ENCODE measurements at regions not wholly inside any gene's neighbourhood (a gene's known extent, or its start where the extent isn't known, plus 50 kb on each side); places are given as distances from the start of the nearest gene placed in this dataset.

DNA sequence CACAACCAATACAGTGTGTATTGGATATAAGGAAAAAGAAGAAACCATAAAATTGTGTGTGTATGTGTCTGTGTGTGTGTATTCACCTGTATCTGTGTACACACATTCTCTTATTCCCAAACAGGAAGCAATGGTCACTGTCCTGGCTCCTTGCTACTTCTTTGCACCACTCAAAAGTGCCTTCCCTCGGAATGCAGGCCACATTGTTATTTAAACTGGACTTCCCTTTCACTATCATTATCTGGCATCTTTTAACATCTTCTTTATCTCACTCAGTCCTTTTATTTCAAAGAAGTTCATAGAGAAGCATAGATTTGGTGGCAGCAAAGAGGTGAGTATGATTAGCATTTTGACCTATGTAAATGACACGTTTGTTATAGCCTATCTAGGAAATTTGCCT lies 803.7 kb downstream of the NCAM2 start:
- in situ Hi-C loops (cut with HindIII; ENCODE audit: low pct_ligation_motif_present, low sequenced_read_pairs) = no loop called here
- TF ChIP-seq, protein P1, sequence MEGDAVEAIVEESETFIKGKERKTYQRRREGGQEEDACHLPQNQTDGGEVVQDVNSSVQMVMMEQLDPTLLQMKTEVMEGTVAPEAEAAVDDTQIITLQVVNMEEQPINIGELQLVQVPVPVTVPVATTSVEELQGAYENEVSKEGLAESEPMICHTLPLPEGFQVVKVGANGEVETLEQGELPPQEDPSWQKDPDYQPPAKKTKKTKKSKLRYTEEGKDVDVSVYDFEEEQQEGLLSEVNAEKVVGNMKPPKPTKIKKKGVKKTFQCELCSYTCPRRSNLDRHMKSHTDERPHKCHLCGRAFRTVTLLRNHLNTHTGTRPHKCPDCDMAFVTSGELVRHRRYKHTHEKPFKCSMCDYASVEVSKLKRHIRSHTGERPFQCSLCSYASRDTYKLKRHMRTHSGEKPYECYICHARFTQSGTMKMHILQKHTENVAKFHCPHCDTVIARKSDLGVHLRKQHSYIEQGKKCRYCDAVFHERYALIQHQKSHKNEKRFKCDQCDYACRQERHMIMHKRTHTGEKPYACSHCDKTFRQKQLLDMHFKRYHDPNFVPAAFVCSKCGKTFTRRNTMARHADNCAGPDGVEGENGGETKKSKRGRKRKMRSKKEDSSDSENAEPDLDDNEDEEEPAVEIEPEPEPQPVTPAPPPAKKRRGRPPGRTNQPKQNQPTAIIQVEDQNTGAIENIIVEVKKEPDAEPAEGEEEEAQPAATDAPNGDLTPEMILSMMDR (IDR thresholded peaks at IDR 0.05; ENCODE audit: low read depth, low read length, missing control alignments) = no peak

DNA sequence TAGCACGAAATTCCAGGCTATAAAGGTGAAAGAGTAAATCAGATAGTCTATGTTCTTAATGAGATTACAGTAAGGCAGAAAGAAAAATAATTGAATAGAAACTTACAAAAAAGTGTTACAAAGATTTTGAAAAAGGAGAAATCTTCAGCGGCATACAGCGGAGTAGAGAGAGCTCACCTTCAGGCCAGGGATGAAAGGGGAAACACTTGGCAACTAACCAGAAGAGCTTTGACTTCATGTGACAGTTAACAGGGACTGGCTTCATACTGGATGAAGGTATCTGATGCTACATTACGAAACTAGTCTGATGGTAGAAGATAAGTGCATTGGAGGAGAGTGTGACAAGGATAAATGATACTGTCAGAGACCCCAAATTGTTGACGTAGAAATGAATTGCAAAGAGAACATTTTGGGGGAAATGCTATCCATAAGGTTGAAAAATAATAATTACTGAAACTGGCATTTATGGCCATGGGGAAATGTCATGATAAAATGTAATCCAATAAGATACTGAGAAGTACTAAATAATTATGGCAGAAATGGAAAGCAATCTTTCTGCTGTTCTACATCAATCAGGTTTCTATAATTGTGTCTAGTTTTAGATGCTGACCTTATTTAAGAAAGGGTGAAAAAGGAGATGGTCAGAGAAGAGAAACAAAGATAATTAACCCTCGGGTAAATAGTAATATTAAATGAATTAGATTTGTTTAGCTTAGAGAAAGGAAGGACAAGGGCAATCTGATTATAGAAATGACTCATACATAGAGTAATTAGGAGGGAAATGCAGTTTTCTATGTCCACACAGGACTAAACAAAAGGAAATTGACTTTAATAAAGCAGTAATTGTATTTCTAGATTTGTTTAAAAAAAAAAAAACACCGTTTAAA lies 808.7 kb downstream of the NCAM2 start:
- no peak overlapping the region for H3K27ac ChIP-seq
- TF ChIP-seq, protein P1 (IDR thresholded peaks at IDR 0.05; ENCODE audit: low read depth, low read length, missing control alignments) = no peak
- no peak for DNase-seq
- H3K36me3 ChIP-seq (replicated peaks) = no peaks in the 10 kb centered on the region
- in situ Hi-C loops (cut with HindIII; ENCODE audit: low pct_ligation_motif_present, low sequenced_read_pairs) = no loop called here
- no peak overlapping the region for H3K4me3 ChIP-seq (ENCODE audit: low read depth, low read length)
- no peaks in the 10 kb centered on the region for H3K27me3 ChIP-seq (replicated peaks)

More for the DNA sequence above, 803.7 kb downstream of the NCAM2 start:
- DNase-seq = no peak
- no peak overlapping the region for H3K27ac ChIP-seq
- H3K4me3 ChIP-seq (ENCODE audit: low read depth, low read length) = no peak overlapping the region
- no peaks in the 10 kb centered on the region for H3K36me3 ChIP-seq (replicated peaks)
- H3K27me3 ChIP-seq (replicated peaks) = no peaks in the 10 kb centered on the region

DNA sequence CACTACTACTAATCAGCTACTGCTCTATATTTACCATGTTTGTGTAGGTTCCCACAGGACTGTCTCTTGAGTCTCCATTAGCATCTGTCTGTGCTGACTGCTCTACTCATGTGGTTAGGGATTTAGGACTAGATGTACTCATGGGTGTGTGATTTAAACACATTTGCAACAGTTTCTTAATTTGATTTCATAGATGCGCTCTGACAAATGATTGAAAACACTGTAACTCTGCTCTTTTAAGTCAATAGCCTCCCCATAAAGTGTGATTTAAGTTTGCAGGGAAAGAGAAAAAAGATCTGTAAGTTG lies 809.3 kb downstream of the NCAM2 start:
- TF ChIP-seq, protein P1 (IDR thresholded peaks at IDR 0.05; ENCODE audit: low read depth, low read length, missing control alignments) = no peak
- in situ Hi-C loops (cut with HindIII; ENCODE audit: low pct_ligation_motif_present, low sequenced_read_pairs) = no loop called here
- no peak for DNase-seq
- Histone ChIP-seq H3K4me3 (ENCODE audit: low read depth, low read length) (no peak overlapping the region), H3K27me3 (replicated peaks) (no peaks in the 10 kb centered on the region), H3K36me3 (replicated peaks) (no peaks in the 10 kb centered on the region), H3K27ac (no peak overlapping the region)

DNA sequence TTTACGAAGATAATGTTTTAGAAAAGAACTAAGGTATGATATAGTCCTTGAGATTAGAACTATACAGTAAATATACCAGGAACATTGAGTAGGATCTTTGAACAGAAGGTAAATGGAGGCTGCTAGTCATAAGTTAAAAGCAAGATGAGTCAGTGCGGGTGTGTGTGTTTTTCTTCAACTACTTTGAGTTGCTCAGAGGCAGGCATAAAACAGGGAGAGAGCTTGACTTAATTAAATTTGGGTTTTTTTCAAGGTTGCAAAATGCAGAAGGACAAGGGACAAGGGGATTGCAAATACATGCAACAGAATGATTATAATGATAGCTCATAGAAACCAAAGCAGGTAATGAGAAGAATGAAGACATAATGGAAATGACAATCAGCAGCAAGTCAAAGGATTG lies 815.1 kb downstream of the NCAM2 start:
- no peak for DNase-seq

DNA sequence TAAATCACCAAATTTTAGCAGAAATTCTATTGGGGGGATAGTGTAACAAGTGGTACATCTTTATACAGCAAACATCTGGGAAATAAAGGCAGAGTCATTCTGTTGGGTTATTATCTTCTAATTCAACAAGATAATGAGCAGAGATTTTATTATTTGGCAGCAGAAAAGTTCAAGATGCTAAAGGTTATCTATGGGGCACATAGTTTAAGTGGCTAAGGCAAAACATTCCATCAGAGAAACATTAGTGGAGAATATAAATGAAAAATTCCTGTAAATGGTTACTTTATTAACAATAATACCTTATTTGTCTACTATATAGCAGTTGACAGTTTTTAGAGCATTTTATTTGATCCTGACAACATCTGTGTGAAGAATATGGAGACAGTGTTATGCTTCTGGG lies 815.7 kb downstream of the NCAM2 start:
- H3K4me3 ChIP-seq (ENCODE audit: low read depth, low read length) = no peak overlapping the region
- no peak for DNase-seq
- H3K27me3 ChIP-seq (replicated peaks) = no peaks in the 10 kb centered on the region
- TF ChIP-seq, protein P1 (IDR thresholded peaks at IDR 0.05; ENCODE audit: low read depth, low read length, missing control alignments) = no peak
- H3K36me3 ChIP-seq (replicated peaks) = no peaks in the 10 kb centered on the region
- in situ Hi-C loops (cut with HindIII; ENCODE audit: low pct_ligation_motif_present, low sequenced_read_pairs) = no loop called here
- no peak overlapping the region for H3K27ac ChIP-seq

More for the DNA sequence above, 815.1 kb downstream of the NCAM2 start:
- Histone ChIP-seq H3K4me3 (ENCODE audit: low read depth, low read length) (no peak overlapping the region), H3K27me3 (replicated peaks) (no peaks in the 10 kb centered on the region), H3K27ac (no peak overlapping the region), H3K36me3 (replicated peaks) (no peaks in the 10 kb centered on the region)
- in situ Hi-C loops (cut with HindIII; ENCODE audit: low pct_ligation_motif_present, low sequenced_read_pairs) = no loop called here
- TF ChIP-seq, protein P1 (IDR thresholded peaks at IDR 0.05; ENCODE audit: low read depth, low read length, missing control alignments) = no peak

DNA sequence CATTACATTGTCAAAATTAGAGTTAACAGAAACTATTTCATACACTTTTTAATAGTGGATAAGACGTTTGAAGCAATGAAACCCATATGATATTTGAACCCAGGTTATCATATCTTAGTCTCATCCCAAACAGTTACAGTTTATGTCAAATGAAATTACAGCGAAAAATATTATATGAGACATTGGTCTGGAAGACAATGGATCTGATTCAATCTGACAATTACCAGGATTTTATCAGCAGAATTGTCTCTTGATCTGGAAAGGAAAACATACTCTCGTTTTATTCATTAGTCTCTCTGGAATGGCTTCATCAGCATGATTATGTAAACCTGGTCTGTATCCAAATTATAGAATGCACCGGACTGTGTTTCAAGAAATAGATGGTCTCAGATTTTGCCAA lies 818.6 kb downstream of the NCAM2 start:
- DNase-seq = no peak
- TF ChIP-seq, protein P1 (IDR thresholded peaks at IDR 0.05; ENCODE audit: low read depth, low read length, missing control alignments) = no peak
- H3K4me3 ChIP-seq (ENCODE audit: low read depth, low read length) = no peak overlapping the region
- H3K27me3 ChIP-seq (replicated peaks) = no peaks in the 10 kb centered on the region
- H3K36me3 ChIP-seq (replicated peaks) = no peaks in the 10 kb centered on the region
- H3K27ac ChIP-seq = no peak overlapping the region
- in situ Hi-C loops (cut with HindIII; ENCODE audit: low pct_ligation_motif_present, low sequenced_read_pairs) = no loop called here
